ENCODE measurements at regions not wholly inside any gene's neighbourhood (a gene's known extent, or its start where the extent isn't known, plus 50 kb on each side); places are given as distances from the start of the nearest gene placed in this dataset.

DNA sequence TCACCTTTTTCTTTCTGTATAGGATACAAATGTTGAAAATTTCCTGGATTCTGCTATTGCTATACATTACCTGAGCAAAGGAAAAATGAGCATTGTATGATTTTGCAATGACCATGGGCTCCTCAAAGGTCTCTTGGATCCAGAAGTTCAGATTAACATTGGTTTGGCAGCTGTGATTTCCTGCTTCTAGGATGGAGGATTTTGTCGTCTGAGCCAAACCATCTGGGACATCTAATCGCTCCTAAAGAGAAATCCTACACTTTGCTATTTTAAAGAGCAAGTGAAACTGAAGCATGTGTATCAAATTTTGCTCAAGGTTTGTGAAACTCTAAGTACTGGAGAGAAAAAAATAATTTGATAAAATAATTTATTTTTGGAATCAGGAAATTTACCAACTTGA lies 115.1 kb upstream of the ST6GAL2 start:
- Histone ChIP-seq H3K4me3 (ENCODE audit: low read length) (no peak overlapping the region), H3K4me1 (ENCODE audit: control insufficient read depth, insufficient read depth, low read length) (peaks cover 8% of the 10 kb centered on the region), H3K9me3 (replicated peaks; ENCODE audit: control insufficient read depth, low read depth, low read length) (no peaks in the 10 kb centered on the region), H3K27ac (ENCODE audit: low read length) (no peak overlapping the region), H3K27me3 (ENCODE audit: control insufficient read depth, insufficient read depth, low read length) (no peaks in the 10 kb centered on the region), H3K36me3 (ENCODE audit: control insufficient read depth, insufficient read depth, low read length) (no peaks in the 10 kb centered on the region)
- peak; percentile 71 for DNase-seq
- WGBS (ENCODE audit: insufficient coverage): no CpG with 5 or more reads among the region's 2 CpGs

GRCh38 chr2:107001551-107001950 lies 115.6 kb upstream of the ST6GAL2 start:
- Histone ChIP-seq H3K9me3 (replicated peaks; ENCODE audit: control insufficient read depth, low read depth, low read length) (no peaks in the 10 kb centered on the region), H3K27ac (ENCODE audit: low read length) (no peak overlapping the region), H3K4me3 (ENCODE audit: low read length) (no peak overlapping the region), H3K4me1 (ENCODE audit: control insufficient read depth, insufficient read depth, low read length) (peaks cover 5% of the 10 kb centered on the region), H3K27me3 (ENCODE audit: control insufficient read depth, insufficient read depth, low read length) (no peaks in the 10 kb centered on the region), H3K36me3 (ENCODE audit: control insufficient read depth, insufficient read depth, low read length) (no peaks in the 10 kb centered on the region)
- no CpG with 5 or more reads among the region's 5 CpGs for WGBS (ENCODE audit: insufficient coverage)
- DNase-seq: no peak

GRCh38 chr2:107001964-107002696 lies 116.2 kb upstream of the ST6GAL2 start:
- no peaks in the 10 kb centered on the region for H3K27me3 ChIP-seq (ENCODE audit: control insufficient read depth, insufficient read depth, low read length)

GRCh38 chr2:107002735-107003134 lies 116.8 kb upstream of the ST6GAL2 start:
- Histone ChIP-seq H3K27ac (ENCODE audit: low read length) (no peak overlapping the region), H3K4me1 (ENCODE audit: control insufficient read depth, insufficient read depth, low read length) (peaks cover 3% of the 10 kb centered on the region), H3K36me3 (ENCODE audit: control insufficient read depth, insufficient read depth, low read length) (no peaks in the 10 kb centered on the region), H3K4me3 (ENCODE audit: low read length) (no peak overlapping the region), H3K27me3 (ENCODE audit: control insufficient read depth, insufficient read depth, low read length) (no peaks in the 10 kb centered on the region), H3K9me3 (replicated peaks; ENCODE audit: control insufficient read depth, low read depth, low read length) (no peaks in the 10 kb centered on the region)
- DNase-seq: no peak
- WGBS (ENCODE audit: insufficient coverage): no CpG with 5 or more reads among the region's 1 CpG

More at GRCh38 chr2:107001964-107002696, 116.2 kb upstream of the ST6GAL2 start:
- Histone ChIP-seq H3K4me1 (ENCODE audit: control insufficient read depth, insufficient read depth, low read length) (peaks cover 3% of the 10 kb centered on the region), H3K27ac (ENCODE audit: low read length) (no peak overlapping the region), H3K4me3 (ENCODE audit: low read length) (no peak overlapping the region), H3K36me3 (ENCODE audit: control insufficient read depth, insufficient read depth, low read length) (no peaks in the 10 kb centered on the region), H3K9me3 (replicated peaks; ENCODE audit: control insufficient read depth, low read depth, low read length) (no peaks in the 10 kb centered on the region)
- WGBS (ENCODE audit: insufficient coverage): 44% methylated on average over 1 of the region's 4 CpGs
- no peak for DNase-seq

DNA sequence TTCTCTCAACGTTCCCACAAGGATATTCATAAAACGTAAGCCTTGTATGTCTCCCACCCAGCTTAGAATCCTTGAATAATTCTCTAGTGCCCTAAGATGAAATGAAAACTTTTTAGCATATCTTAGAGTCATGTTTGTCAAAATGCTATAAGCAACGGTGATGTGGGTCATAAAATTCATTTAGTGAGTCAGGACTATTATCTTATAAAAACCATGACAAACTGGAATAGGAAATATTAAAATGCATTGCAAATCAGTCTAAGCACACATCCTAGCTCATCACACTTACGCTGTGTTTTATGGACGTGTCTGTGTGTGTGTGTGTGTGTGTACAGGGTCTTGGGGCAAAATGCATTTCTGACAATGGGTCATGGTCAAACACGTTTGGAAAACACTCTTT lies 119.9 kb upstream of the ST6GAL2 start:
- WGBS (ENCODE audit: insufficient coverage): no CpG with 5 or more reads among the region's 6 CpGs
- DNase-seq: no peak
- peaks cover 2% of the 10 kb centered on the region for H3K4me1 ChIP-seq (ENCODE audit: control insufficient read depth, insufficient read depth, low read length)
- H3K4me3 ChIP-seq (ENCODE audit: low read length): no peak overlapping the region
- no peaks in the 10 kb centered on the region for H3K36me3 ChIP-seq (ENCODE audit: control insufficient read depth, insufficient read depth, low read length)
- H3K9me3 ChIP-seq (replicated peaks; ENCODE audit: control insufficient read depth, low read depth, low read length): no peaks in the 10 kb centered on the region
- H3K27me3 ChIP-seq (ENCODE audit: control insufficient read depth, insufficient read depth, low read length): no peaks in the 10 kb centered on the region
- no peak overlapping the region for H3K27ac ChIP-seq (ENCODE audit: low read length)

- DNase-seq: peak; percentile 50
- Histone ChIP-seq H3K9me3 (replicated peaks; ENCODE audit: control insufficient read depth, low read depth, low read length) (no peaks in the 10 kb centered on the region), H3K27me3 (ENCODE audit: control insufficient read depth, insufficient read depth, low read length) (no peaks in the 10 kb centered on the region), H3K4me3 (ENCODE audit: low read length) (no peak overlapping the region), H3K36me3 (ENCODE audit: control insufficient read depth, insufficient read depth, low read length) (no peaks in the 10 kb centered on the region), H3K4me1 (ENCODE audit: control insufficient read depth, insufficient read depth, low read length) (peaks cover 2% of the 10 kb centered on the region), H3K27ac (ENCODE audit: low read length) (no peak overlapping the region)
- no CpG with 5 or more reads among the region's 2 CpGs for WGBS (ENCODE audit: insufficient coverage)
Observed at GRCh38 chr2:107006836-107007235, 120.9 kb upstream of the ST6GAL2 start.

- H3K36me3 ChIP-seq (ENCODE audit: control insufficient read depth, insufficient read depth, low read length): no peaks in the 10 kb centered on the region
- no peak for DNase-seq
- no peaks in the 10 kb centered on the region for H3K9me3 ChIP-seq (replicated peaks; ENCODE audit: control insufficient read depth, low read depth, low read length)
- peaks cover 2% of the 10 kb centered on the region for H3K4me1 ChIP-seq (ENCODE audit: control insufficient read depth, insufficient read depth, low read length)
- no peak overlapping the region for H3K27ac ChIP-seq (ENCODE audit: low read length)
- no peaks in the 10 kb centered on the region for H3K27me3 ChIP-seq (ENCODE audit: control insufficient read depth, insufficient read depth, low read length)
- no CpG with 5 or more reads among the region's 3 CpGs for WGBS (ENCODE audit: insufficient coverage)
- H3K4me3 ChIP-seq (ENCODE audit: low read length): no peak overlapping the region
Observed at GRCh38 chr2:107007927-107008326, 122.0 kb upstream of the ST6GAL2 start.

GRCh38 chr2:107008843-107009242 lies 122.9 kb upstream of the ST6GAL2 start:
- no peaks in the 10 kb centered on the region for H3K27me3 ChIP-seq (ENCODE audit: control insufficient read depth, insufficient read depth, low read length)
- no peak for DNase-seq
- 100% methylated on average over 1 of the region's 3 CpGs for WGBS (ENCODE audit: insufficient coverage)

GRCh38 chr2:107009275-107009674 lies 123.3 kb upstream of the ST6GAL2 start:
- no peaks in the 10 kb centered on the region for H3K36me3 ChIP-seq (ENCODE audit: control insufficient read depth, insufficient read depth, low read length)

More at GRCh38 chr2:107008843-107009242, 122.9 kb upstream of the ST6GAL2 start:
- no peak overlapping the region for H3K4me3 ChIP-seq (ENCODE audit: low read length)
- no peaks in the 10 kb centered on the region for H3K36me3 ChIP-seq (ENCODE audit: control insufficient read depth, insufficient read depth, low read length)
- H3K27ac ChIP-seq (ENCODE audit: low read length): no peak overlapping the region
- H3K4me1 ChIP-seq (ENCODE audit: control insufficient read depth, insufficient read depth, low read length): peaks cover 2% of the 10 kb centered on the region
- H3K9me3 ChIP-seq (replicated peaks; ENCODE audit: control insufficient read depth, low read depth, low read length): no peaks in the 10 kb centered on the region

DNA sequence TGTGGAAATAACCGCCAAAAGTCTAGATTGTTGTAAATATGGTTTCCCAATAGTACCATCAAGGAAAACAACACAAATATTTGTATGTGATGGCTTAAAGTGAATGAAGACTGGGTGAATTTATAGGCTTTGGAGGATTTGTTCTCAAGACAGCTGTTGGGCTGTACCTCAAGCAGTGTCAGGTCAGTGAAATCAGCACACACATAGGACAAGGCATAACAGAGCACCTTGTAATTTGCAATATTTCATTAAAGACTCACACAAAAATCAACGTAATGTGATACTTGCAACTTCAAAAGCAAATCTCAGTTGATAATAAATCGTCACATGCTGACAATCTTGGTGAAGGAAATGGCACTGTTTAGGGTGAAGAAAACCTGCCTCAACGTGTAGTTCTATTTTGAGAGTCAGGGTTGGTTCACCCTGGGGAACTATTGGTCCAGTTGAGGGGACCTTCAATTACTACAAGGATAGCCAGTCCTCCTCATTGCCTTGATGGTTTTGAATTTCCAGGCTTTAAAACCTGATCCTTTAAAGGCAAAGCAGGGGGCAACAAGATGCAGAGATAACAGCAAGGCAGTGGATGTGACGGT lies 126.8 kb upstream of the ST6GAL2 start:
- Histone ChIP-seq H3K9me3 (replicated peaks; ENCODE audit: control insufficient read depth, low read depth, low read length) (no peaks in the 10 kb centered on the region), H3K27me3 (ENCODE audit: control insufficient read depth, insufficient read depth, low read length) (no peaks in the 10 kb centered on the region), H3K27ac (ENCODE audit: low read length) (no peak overlapping the region), H3K4me3 (ENCODE audit: low read length) (no peak overlapping the region), H3K36me3 (ENCODE audit: control insufficient read depth, insufficient read depth, low read length) (no peaks in the 10 kb centered on the region), H3K4me1 (ENCODE audit: control insufficient read depth, insufficient read depth, low read length) (no peaks in the 10 kb centered on the region)
- no peak for DNase-seq
- 0% methylated on average over 1 of the region's 5 CpGs for WGBS (ENCODE audit: insufficient coverage)

More at GRCh38 chr2:107009275-107009674, 123.3 kb upstream of the ST6GAL2 start:
- Histone ChIP-seq H3K27me3 (ENCODE audit: control insufficient read depth, insufficient read depth, low read length) (no peaks in the 10 kb centered on the region), H3K4me3 (ENCODE audit: low read length) (no peak overlapping the region), H3K9me3 (replicated peaks; ENCODE audit: control insufficient read depth, low read depth, low read length) (no peaks in the 10 kb centered on the region), H3K4me1 (ENCODE audit: control insufficient read depth, insufficient read depth, low read length) (peaks cover 2% of the 10 kb centered on the region), H3K27ac (ENCODE audit: low read length) (no peak overlapping the region)
- DNase-seq: no peak
- 100% methylated on average over 1 of the region's 3 CpGs for WGBS (ENCODE audit: insufficient coverage)
